Skeletal muscle satellite cell (primary cell): ENCODE measurements at regions not wholly inside any gene's neighbourhood (a gene's known extent, or its start where the extent isn't known, plus 50 kb on each side); places are given as distances from the start of the nearest gene placed in this dataset.

Experiments
- H3K27me3 ChIP-seq: 2 replicates; pipeline ENCODE4 v1.7.0; 2013; ENCODE audit warnings: low read length; ENCODE audit not compliant: control insufficient read depth, insufficient read depth
- H3K36me3 ChIP-seq: 2 replicates; pipeline ENCODE4 v1.7.0; 2013; ENCODE audit warnings: mild to moderate bottlenecking, control low read depth, low read length; ENCODE audit not compliant: insufficient read depth
- H3K4me1 ChIP-seq: 2 replicates; pipeline ENCODE4 v1.7.0; 2013; ENCODE audit warnings: low read length; ENCODE audit not compliant: control insufficient read depth, insufficient read depth
- H3K4me2 ChIP-seq: 2 replicates; pipeline ENCODE4 v1.7.0; 2013; ENCODE audit warnings: mild to moderate bottlenecking, low read length
- H3K4me3 ChIP-seq: 2 replicates; pipeline ENCODE4 v1.7.0; 2013; ENCODE audit warnings: low read length
- H3K9ac ChIP-seq: 2 replicates; pipeline ENCODE4 v1.7.0; 2013; ENCODE audit warnings: mild to moderate bottlenecking, low read depth, low read length, moderate library complexity
- H3K9me3 ChIP-seq: replicated peaks from 2 replicates; pipeline ENCODE4 v1.7.0; 2013; ENCODE audit warnings: mild to moderate bottlenecking, control low read depth, low read length

GRCh38 chr15:100713163-100713867 is 110.9 kb downstream of the ASB7 start:
- Histone ChIP-seq H3K9ac (peak overlapping the region; percentile 57), H3K9me3 (no peaks in the 10 kb centered on the region), H3K36me3 (no peaks in the 10 kb centered on the region), H3K4me3 (no peak overlapping the region), H3K27me3 (no peaks in the 10 kb centered on the region), H3K4me2 (peak overlapping the region; percentile 12), H3K4me1 (peaks cover 20% of the 10 kb centered on the region)

DNA sequence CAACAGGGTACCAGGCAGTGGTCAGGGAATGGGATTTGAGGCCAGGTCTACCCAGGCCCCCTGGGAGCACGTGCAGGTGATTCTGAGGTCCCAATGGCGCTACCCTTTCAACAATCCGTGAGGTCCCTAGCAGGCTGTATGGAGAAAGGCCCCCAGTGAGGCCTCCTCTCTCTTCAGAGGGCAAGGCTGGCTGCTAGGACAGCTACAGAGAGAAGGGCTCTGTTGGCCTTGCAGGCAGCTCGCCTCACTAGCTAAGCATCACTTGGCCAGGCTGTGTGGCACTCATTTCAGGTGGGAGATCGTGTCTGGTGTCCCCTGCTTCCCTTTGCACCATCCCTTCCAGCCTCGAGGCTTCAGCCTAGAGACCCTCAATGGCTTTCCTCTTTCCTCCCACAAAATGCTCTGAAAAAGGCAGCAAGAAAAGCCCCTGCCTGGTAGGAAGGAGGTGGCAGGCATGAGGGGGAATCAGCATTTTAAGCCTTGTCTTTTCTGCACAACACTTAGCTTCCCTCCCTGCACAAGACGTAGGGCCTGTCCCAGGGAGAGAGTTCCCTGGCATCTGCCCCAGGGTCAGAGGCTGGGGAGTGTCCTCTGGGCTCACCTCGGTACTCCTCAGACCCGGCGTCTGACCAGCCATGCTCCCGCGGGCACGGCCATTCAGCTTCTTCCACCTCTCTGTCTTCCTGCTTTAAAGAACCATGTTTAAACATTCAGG is 111.8 kb downstream of the ASB7 start:
- Histone ChIP-seq H3K4me3 (no peak overlapping the region), H3K27me3 (no peaks in the 10 kb centered on the region), H3K4me1 (peaks cover 20% of the 10 kb centered on the region), H3K9ac (no peak overlapping the region), H3K4me2 (no peak overlapping the region), H3K9me3 (no peaks in the 10 kb centered on the region), H3K36me3 (no peaks in the 10 kb centered on the region)

DNA sequence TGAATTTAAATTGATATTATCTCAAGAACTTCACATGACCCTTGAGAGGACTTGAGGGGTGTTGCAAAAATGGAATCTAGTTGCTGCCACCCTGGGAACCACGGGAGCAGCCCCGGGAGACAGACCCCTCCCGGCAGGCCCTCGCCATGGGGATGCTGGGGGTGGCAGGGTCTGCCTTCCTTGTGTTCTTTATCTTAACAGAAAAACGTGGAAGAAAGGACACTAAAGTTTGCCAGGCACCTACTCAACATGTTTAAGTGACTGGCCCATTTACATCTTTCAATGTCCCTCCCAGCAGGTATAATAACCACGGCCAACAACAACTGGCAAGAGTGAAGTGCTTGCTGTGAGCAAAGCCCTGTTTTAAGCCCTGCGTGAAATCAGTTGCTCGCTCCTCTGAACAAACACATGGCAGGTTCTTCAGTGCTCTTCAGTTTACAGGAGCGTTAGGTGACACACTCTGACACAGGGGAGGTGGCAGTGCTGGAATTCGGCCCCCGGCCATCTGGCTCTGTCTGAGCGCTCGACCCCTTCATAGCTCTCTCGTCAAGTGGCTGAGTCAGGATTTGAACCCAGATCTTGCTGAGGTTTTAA is 112.5 kb downstream of the ASB7 start:
- Histone ChIP-seq H3K9ac (no peak overlapping the region), H3K4me1 (peaks cover 20% of the 10 kb centered on the region), H3K27me3 (no peaks in the 10 kb centered on the region), H3K4me3 (no peak overlapping the region), H3K36me3 (no peaks in the 10 kb centered on the region), H3K4me2 (no peak overlapping the region), H3K9me3 (no peaks in the 10 kb centered on the region)

DNA sequence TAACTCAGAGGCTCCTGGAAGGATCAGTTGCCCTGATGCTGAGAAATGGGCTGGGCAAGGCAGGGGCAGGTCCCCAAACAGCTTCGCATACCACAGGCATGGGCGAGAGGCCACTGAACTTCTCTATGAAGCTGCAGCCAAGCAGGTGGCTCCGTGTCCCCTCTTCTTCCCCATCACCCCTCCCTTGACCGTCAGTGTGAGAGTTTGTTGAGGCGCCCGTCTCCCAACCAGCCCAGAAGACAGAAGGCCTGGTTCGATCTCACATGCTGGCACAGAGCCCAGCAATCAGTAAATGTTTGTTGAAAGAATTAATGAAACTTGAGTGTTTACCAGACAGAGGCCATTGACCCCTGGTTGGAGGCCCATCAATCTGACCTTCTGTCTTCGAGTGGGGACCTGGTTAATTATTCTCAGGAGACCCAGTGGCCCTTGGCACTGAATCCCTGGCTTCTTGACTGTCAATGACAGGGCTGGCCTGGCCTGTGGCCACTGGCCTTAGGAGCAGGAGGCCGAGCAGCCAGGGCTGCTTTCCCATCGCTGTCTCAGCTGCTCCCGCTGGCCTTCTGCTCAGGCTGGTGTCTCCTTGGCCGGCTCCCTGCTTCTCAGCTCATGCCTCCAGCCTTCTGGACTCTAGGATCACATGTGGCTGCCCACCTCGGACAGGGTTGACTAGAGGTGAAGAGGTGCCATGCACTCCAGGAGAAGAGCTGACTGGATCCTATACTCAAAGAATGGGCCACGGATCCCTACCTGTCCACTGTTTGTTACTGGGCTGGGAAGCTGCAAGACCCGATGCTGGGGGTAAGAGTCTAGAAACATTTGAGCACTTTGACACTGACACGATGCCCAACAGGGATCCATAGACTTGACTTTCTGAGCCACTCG is 113.4 kb downstream of the ASB7 start:
- Histone ChIP-seq H3K9ac (no peak overlapping the region), H3K4me3 (no peak overlapping the region), H3K27me3 (no peaks in the 10 kb centered on the region), H3K9me3 (no peaks in the 10 kb centered on the region), H3K36me3 (no peaks in the 10 kb centered on the region), H3K4me2 (no peak overlapping the region), H3K4me1 (peaks cover 28% of the 10 kb centered on the region)

DNA sequence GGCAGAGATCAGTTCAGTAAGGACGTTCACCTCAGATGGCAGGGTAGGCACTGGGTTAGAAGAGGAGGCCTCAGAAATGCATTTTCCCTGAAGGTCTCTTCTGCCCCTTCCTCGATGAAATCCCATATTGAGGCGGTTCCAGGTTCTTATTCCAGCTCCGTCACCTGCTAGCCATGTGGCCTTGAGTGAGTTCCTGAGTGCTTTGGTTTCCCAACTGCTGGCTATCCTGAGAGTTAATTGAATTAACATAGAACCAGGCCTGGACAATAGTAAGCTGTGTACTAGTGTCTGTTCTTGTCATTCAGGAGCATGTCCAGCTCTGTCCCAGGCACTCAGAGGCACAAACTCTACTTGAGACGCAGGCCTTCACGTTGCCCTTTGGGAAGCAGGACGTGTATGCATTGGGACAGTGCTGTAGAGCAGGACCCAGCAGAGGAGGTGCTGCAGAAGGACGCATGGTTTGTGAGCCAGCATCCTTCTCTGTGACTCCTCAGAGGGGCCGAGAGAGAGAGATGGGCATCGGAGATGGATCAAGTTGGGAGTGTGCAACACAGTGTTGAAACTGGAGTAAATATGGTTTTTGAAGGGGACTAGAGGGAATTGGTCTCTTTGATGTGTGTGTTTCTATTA is 114.2 kb downstream of the ASB7 start:
- no peak overlapping the region for H3K9ac ChIP-seq
- no peaks in the 10 kb centered on the region for H3K9me3 ChIP-seq
- no peak overlapping the region for H3K4me2 ChIP-seq
- H3K36me3 ChIP-seq, result no peaks in the 10 kb centered on the region
- no peak overlapping the region for H3K4me3 ChIP-seq
- H3K27me3 ChIP-seq, result no peaks in the 10 kb centered on the region
- H3K4me1 ChIP-seq, result peaks cover 33% of the 10 kb centered on the region

GRCh38 chr15:100717596-100717995 is 115.2 kb downstream of the ASB7 start:
- peaks cover 34% of the 10 kb centered on the region for H3K4me1 ChIP-seq
- no peak overlapping the region for H3K9ac ChIP-seq
- no peak overlapping the region for H3K4me3 ChIP-seq
- H3K36me3 ChIP-seq, result no peaks in the 10 kb centered on the region
- H3K9me3 ChIP-seq, result no peaks in the 10 kb centered on the region
- no peaks in the 10 kb centered on the region for H3K27me3 ChIP-seq
- H3K4me2 ChIP-seq, result no peak overlapping the region

GRCh38 chr15:100718075-100718980 is 115.9 kb downstream of the ASB7 start:
- H3K4me3 ChIP-seq, result no peak overlapping the region
- no peak overlapping the region for H3K4me2 ChIP-seq
- H3K9ac ChIP-seq, result no peak overlapping the region
- H3K9me3 ChIP-seq, result no peaks in the 10 kb centered on the region
- no peaks in the 10 kb centered on the region for H3K27me3 ChIP-seq
- H3K36me3 ChIP-seq, result no peaks in the 10 kb centered on the region
- H3K4me1 ChIP-seq, result peaks cover 35% of the 10 kb centered on the region

DNA sequence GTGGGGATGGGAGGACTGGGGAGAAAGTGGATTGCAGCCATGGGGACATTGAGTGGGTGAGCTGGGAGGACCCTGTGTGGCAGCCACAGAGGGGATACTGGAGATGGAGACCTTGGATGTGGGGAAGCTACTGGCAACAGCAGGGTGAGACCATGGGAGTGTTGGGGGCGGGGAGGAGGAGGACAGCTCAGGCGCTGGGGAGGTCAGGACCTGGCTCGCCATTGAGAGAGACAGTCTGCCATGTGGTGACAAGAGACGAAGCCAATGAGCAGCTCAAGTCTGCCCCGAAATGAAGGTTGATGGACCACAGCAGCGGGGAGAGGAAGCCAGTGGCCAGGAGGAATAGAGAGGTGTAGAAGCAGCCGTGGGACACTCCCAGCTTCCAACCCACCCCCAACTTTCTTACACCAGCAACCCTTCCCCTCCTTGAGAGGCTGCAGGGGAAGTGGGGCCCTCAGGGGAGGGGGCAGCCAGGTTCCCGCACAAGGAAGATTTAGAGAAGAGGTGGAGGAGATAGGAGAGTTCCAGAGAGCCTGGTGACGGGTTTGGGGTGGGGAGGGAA is 118.1 kb downstream of the ASB7 start:
- peak overlapping the region; percentile 74 for H3K9ac ChIP-seq
- no peaks in the 10 kb centered on the region for H3K27me3 ChIP-seq
- peak overlapping the region; percentile 8 for H3K4me3 ChIP-seq
- H3K4me2 ChIP-seq, result peak overlapping the region; percentile 56
- no peaks in the 10 kb centered on the region for H3K36me3 ChIP-seq
- peaks cover 42% of the 10 kb centered on the region for H3K4me1 ChIP-seq
- H3K9me3 ChIP-seq, result no peaks in the 10 kb centered on the region

DNA sequence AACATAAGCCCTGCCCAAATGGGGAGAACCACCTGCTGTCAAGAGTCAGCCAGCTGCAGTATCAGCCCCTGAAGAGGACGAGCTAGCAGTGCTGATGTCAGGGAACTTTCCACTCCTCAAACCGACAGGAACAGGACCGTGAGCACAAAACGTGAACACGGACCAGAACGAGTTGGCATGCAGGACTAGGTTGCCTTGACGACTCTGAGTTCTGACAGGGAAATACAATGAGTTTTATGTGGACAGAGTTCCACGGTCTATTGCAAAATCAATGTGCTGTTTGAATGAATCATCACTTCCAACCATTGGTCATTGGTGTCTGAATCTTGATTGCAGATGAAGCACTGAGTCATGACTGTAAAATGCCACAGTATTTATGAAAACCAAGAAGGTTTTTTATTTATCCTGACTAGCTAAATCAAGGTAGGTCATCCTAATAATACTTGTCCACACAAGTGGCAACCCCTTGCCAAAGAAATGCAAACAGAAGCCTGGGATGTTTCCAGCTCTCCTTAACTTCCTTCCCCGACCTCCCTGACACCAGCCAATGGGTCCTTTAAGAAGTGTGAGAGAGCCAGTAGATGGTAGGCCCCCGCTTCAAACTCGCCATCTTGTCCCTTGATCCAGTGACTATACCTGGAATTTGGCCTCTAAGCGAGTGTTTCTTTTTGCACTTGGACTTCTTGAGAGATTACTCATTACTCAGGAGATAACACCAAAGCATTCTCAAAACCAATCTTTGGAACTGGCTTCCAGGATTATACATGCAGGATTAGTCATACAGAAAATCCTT is 119.6 kb downstream of the ASB7 start:
- Histone ChIP-seq H3K4me2 (peak overlapping the region; percentile 87), H3K36me3 (no peaks in the 10 kb centered on the region), H3K9ac (peak overlapping the region; percentile 85), H3K4me1 (peaks cover 56% of the 10 kb centered on the region), H3K9me3 (no peaks in the 10 kb centered on the region), H3K27me3 (no peaks in the 10 kb centered on the region), H3K4me3 (peak overlapping the region; percentile 64)
